ENCODE measurements at regions not wholly inside any gene's neighbourhood (a gene's known extent, or its start where the extent isn't known, plus 50 kb on each side); places are given as distances from the start of the nearest gene placed in this dataset.

- DNase-seq (ENCODE audit: low read depth in 2 of 2), result no peak
These were observed 171.1 kb downstream of the ZFP36L2 start for GRCh38 chr2:43055086-43055912.

DNA sequence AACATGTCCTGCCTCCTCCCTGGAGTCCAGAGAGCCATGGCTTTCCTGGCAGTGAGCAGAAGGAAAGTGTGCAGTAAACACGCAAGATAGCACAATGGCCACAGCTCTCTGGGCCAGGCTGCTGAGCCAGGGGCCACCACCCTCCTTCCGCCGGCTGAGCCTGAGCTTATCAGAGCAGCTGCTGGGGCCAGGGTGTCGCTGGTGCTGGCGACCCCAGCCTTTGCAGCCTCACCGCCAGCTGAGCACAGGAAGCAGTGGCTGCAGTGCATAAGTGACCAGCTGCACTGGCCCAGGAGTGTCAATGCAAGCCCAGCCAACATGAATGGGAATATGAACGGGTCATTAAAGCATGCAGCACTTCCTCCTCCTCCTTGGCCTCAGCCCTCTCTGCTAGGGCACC is 172.0 kb downstream of the ZFP36L2 start:
- no peak for DNase-seq (ENCODE audit: low read depth in 2 of 2)

DNA sequence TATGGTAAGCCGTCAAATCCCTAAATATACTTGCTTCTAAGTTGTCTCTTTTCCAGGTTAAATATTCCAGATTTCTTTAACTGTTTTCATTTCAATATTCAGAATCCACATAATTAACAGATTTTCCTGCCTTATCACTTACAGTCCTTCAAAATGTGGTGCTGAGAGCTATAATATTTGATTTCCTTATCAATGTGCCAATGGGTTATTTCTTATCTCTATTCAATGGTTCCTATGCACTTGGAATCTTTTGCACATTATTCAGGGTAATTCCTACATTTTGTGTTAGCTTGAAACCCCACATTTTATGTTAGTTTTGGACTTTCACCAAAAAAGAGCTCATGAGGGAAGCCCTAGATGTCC is 173.5 kb downstream of the ZFP36L2 start:
- no peak for DNase-seq (ENCODE audit: low read depth in 2 of 2)

GRCh38 chr2:43052204-43052943 is 174.0 kb downstream of the ZFP36L2 start:
- DNase-seq (ENCODE audit: low read depth in 2 of 2), result no peak

DNA sequence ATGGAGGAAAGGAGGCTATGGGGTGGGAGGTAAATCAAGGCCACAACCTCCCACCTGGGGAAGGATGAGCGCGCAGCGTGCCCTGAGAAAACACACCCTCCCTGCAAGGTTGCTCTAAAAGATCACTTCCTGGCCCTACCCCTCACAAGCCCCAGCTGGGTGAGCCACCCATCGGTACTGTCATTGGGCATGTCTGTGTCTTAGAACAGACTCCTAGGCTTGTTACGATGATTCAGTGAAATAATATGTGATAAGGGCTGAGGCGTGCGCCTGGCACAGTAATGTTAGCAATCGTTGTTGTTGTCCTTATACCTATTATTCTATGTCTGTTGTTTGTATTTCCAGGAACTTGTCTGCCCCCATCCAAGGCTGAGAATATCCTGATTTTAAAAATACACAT is 175.1 kb downstream of the ZFP36L2 start:
- DNase-seq (ENCODE audit: low read depth in 2 of 2), result no peak

GRCh38 chr2:43050866-43051265 is 175.5 kb downstream of the ZFP36L2 start:
- no peak for DNase-seq (ENCODE audit: low read depth in 2 of 2)

GRCh38 chr2:43049836-43050801 is 176.3 kb downstream of the ZFP36L2 start:
- DNase-seq (ENCODE audit: low read depth in 2 of 2), result no peak

DNA sequence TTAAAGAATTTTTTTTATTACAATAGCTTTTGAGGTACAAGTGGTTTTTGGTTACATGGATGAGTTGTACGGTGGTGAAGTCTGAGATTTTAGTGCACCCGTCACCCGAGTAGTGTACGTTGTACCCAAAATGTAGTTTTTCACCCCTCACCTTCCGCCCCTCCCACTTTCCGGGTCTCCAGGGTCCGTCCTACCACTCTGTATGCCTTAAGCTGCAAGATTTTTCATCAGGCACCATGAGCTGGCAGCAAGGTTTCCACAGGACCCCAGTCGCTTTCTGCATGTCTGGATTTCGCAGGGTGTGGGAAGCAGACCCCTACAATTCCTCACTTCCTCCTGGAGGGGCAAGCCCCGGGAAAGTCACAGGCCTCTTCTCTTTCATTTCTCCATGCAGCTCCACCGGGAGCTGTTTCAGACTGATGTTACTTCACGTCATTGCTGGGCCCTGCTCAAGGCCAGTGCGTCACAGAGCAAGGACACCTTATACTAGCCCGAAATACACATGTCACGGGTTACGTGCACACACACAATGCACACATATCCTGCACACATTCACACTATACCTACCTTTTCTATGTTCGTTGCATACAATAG is 179.1 kb downstream of the ZFP36L2 start:
- DNase-seq (ENCODE audit: low read depth in 2 of 2), result no peak

DNA sequence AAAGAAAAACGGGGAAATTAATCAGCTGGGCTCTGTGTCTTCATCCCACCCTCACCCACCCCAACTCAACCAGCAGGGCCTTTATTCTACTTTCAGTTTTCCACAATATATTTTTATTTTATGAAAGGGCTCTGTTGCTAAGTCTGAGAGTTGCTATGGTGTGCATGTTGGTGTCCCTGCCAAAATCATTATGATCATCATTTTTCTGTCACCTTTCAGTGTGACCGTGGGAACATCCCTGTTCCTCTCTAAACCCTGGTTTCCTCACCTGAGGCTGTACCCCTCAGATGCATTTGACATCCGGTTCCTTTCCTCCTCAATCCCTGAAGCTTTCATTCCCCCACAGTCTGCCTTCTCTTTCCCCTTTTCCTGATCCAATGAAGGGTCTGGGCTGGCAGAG is 180.5 kb downstream of the ZFP36L2 start:
- DNase-seq (ENCODE audit: low read depth in 2 of 2), result no peak

DNA sequence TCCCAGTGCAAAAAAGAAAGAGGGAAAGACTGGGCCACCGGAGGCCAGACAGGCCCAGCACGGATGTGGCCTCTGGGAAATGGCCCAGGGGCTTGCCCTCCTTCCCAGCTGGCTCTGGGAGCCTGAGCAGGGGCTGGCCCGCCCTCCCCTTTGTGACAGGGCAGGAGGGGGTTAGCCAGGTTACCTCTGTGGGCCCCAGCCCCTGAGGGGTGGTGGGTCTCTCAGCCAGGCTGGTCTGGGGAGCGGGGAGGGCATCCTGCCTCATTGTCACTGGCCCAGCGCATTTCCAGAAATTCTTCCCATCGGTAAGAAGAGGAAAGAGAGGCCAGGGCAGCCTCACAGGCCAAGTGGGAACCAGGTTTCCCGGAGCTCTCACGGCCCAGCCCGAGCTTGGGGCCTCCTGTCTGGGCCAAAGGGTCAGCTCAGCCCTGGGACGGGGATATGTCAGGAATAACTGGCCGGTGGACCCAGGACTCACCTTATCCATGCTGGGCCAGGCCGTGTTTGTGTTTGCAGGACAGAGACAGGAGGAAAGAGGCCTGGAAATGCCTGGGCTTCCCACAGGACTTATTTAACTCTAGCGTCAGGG is 182.2 kb downstream of the ZFP36L2 start:
- no peak for DNase-seq (ENCODE audit: low read depth in 2 of 2)

- DNase-seq (ENCODE audit: low read depth in 2 of 2), result no peak
These were observed 182.9 kb downstream of the ZFP36L2 start for GRCh38 chr2:43043553-43043870.

- DNase-seq (ENCODE audit: low read depth in 2 of 2), result peak; percentile 99
These were observed 184.6 kb downstream of the ZFP36L2 start for GRCh38 chr2:43041661-43042360.

- DNase-seq (ENCODE audit: low read depth in 2 of 2), result no peak
These were observed 185.2 kb downstream of the ZFP36L2 start for GRCh38 chr2:43041173-43041591.

GRCh38 chr2:43040084-43040854 is 186.1 kb downstream of the ZFP36L2 start:
- DNase-seq (ENCODE audit: low read depth in 2 of 2), result no peak

GRCh38 chr2:43039376-43040080 is 186.9 kb downstream of the ZFP36L2 start:
- DNase-seq (ENCODE audit: low read depth in 2 of 2), result no peak

GRCh38 chr2:43038696-43039094 is 187.7 kb downstream of the ZFP36L2 start:
- DNase-seq (ENCODE audit: low read depth in 2 of 2), result no peak

GRCh38 chr2:43038034-43038695 is 188.2 kb downstream of the ZFP36L2 start:
- DNase-seq (ENCODE audit: low read depth in 2 of 2), result no peak

- no peak for DNase-seq (ENCODE audit: low read depth in 2 of 2)
These were observed 190.5 kb downstream of the ZFP36L2 start for GRCh38 chr2:43035922-43036321.

GRCh38 chr2:43034921-43035320 is 191.5 kb downstream of the ZFP36L2 start:
- no peak for DNase-seq (ENCODE audit: low read depth in 2 of 2)

Measured in fibroblast of skin of left biceps (primary cell).